ENCODE measurements at regions not wholly inside any gene's neighbourhood (a gene's known extent, or its start where the extent isn't known, plus 50 kb on each side); places are given as distances from the start of the nearest gene placed in this dataset.
"Not testable (repeated sequence)": the region's sequence is repeated elsewhere in the genome, so short reads cannot be mapped to it uniquely, and the experiment has no call there.

- no CpG with 5 or more reads among the region's 5 CpGs for WGBS (ENCODE audit: insufficient coverage, insufficient read length)
- H3K36me3 ChIP-seq (ENCODE audit: control insufficient read depth, insufficient read depth, low read length): not testable (repeated sequence)
Observed at GRCh38 chr18:56420868-56421267, 217.5 kb downstream of the TXNL1 start.

GRCh38 chr18:56414357-56414756 is 224.0 kb downstream of the TXNL1 start:
- Histone ChIP-seq H3K4me1 (ENCODE audit: control insufficient read depth, insufficient read depth, low read length) (no peaks in the 10 kb centered on the region), H3K36me3 (ENCODE audit: control insufficient read depth, insufficient read depth, low read length) (no peaks in the 10 kb centered on the region), H3K27me3 (ENCODE audit: control insufficient read depth, insufficient read depth, low read length) (no peaks in the 10 kb centered on the region), H3K27ac (ENCODE audit: low read length) (no peak overlapping the region), H3K4me3 (ENCODE audit: low read length) (no peak overlapping the region), H3K9me3 (ENCODE audit: control insufficient read depth, insufficient read depth, low read length) (no peaks in the 10 kb centered on the region; the same call in 1 of the 2 replicates)
- no peak for DNase-seq (ENCODE audit: low read depth, low spot score)
- no CpG with 5 or more reads among the region's 2 CpGs for WGBS (ENCODE audit: insufficient coverage, insufficient read length)

More at GRCh38 chr18:56420868-56421267, 217.5 kb downstream of the TXNL1 start:
- not testable (repeated sequence) for H3K9me3 ChIP-seq (ENCODE audit: control insufficient read depth, insufficient read depth, low read length); H3K4me1 ChIP-seq (ENCODE audit: control insufficient read depth, insufficient read depth, low read length); H3K27ac ChIP-seq (ENCODE audit: low read length); H3K4me3 ChIP-seq (ENCODE audit: low read length); DNase-seq (ENCODE audit: low read depth, low spot score); H3K27me3 ChIP-seq (ENCODE audit: control insufficient read depth, insufficient read depth, low read length)

- no CpG with 5 or more reads among the region's 3 CpGs for WGBS (ENCODE audit: insufficient coverage, insufficient read length)
- Histone ChIP-seq H3K9me3 (ENCODE audit: control insufficient read depth, insufficient read depth, low read length) (no peaks in the 10 kb centered on the region; the same call in 1 of the 2 replicates), H3K27me3 (ENCODE audit: control insufficient read depth, insufficient read depth, low read length) (no peaks in the 10 kb centered on the region), H3K4me1 (ENCODE audit: control insufficient read depth, insufficient read depth, low read length) (no peaks in the 10 kb centered on the region; the same call in 1 of the 2 replicates), H3K36me3 (ENCODE audit: control insufficient read depth, insufficient read depth, low read length) (no peaks in the 10 kb centered on the region), H3K27ac (ENCODE audit: low read length) (no peak overlapping the region), H3K4me3 (ENCODE audit: low read length) (no peak overlapping the region)
- DNase-seq (ENCODE audit: low read depth, low spot score): no peak
Observed at GRCh38 chr18:56413862-56414261, 224.5 kb downstream of the TXNL1 start.

- WGBS (ENCODE audit: insufficient coverage, insufficient read length): no CpG with 5 or more reads among the region's 1 CpG
Observed at GRCh38 chr18:56412951-56413350, 225.4 kb downstream of the TXNL1 start.

DNA sequence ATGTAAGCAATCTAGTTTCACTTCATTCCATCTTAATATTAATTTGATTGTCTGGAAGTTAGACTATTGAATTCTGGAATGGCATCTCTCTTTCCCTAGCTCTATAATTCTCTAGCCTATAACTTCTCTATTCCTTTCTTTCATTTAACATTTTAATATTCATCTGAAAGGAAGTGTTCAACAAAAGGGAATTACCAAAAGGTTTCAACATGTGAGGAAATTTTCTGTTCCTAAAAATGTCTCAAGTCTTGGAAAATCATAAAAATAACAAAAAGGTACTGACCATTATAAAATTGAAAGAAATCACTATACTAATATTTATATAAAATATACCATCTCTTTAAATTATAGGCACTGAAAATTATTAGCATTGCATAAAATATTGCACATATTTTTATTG is 228.7 kb downstream of the TXNL1 start:
- Histone ChIP-seq H3K27me3 (ENCODE audit: control insufficient read depth, insufficient read depth, low read length) (no peaks in the 10 kb centered on the region), H3K4me1 (ENCODE audit: control insufficient read depth, insufficient read depth, low read length) (no peaks in the 10 kb centered on the region; the same call in 1 of the 2 replicates), H3K36me3 (ENCODE audit: control insufficient read depth, insufficient read depth, low read length) (no peaks in the 10 kb centered on the region; the same call in 1 of the 2 replicates), H3K27ac (ENCODE audit: low read length) (no peak overlapping the region), H3K9me3 (ENCODE audit: control insufficient read depth, insufficient read depth, low read length) (peaks cover 3% of the 10 kb centered on the region; the same call in 1 of the 2 replicates), H3K4me3 (ENCODE audit: low read length) (no peak overlapping the region)
- no peak for DNase-seq (ENCODE audit: low read depth, low spot score)

More at GRCh38 chr18:56412951-56413350, 225.4 kb downstream of the TXNL1 start:
- H3K4me1 ChIP-seq (ENCODE audit: control insufficient read depth, insufficient read depth, low read length): no peaks in the 10 kb centered on the region; the same call in 1 of the 2 replicates
- no peak for DNase-seq (ENCODE audit: low read depth, low spot score)
- no peaks in the 10 kb centered on the region for H3K36me3 ChIP-seq (ENCODE audit: control insufficient read depth, insufficient read depth, low read length)
- no peaks in the 10 kb centered on the region; the same call in 1 of the 2 replicates for H3K9me3 ChIP-seq (ENCODE audit: control insufficient read depth, insufficient read depth, low read length)
- H3K27me3 ChIP-seq (ENCODE audit: control insufficient read depth, insufficient read depth, low read length): no peaks in the 10 kb centered on the region
- no peak overlapping the region for H3K27ac ChIP-seq (ENCODE audit: low read length)
- no peak overlapping the region for H3K4me3 ChIP-seq (ENCODE audit: low read length)

DNA sequence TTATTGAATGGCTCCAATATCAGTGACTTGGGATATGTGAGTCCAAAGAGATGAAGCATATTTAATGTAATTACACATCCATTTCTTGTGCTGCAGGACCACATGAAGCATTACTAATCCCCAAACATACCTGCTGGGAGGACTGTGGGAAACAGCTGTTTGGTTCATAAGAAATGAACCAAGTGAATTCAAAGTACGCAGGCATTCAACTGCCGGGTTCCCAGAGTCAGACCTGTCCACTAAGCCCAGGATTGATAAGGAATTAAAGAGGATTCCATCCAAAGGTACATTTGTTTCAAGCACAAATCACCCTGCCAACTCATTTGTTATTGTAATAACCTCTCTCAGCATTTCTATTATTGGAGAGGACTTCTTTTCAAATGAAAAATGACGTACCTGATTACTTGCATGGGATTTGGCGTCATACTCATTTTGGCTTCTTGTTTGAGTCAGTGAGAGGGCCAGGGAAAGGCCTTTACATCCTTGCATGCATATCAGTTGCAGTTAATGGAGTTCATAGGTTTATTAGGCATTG is 230.7 kb downstream of the TXNL1 start:
- Histone ChIP-seq H3K4me1 (ENCODE audit: control insufficient read depth, insufficient read depth, low read length) (no peaks in the 10 kb centered on the region; the same call in 1 of the 2 replicates), H3K9me3 (ENCODE audit: control insufficient read depth, insufficient read depth, low read length) (peaks cover 3% of the 10 kb centered on the region; the same call in 1 of the 2 replicates), H3K27me3 (ENCODE audit: control insufficient read depth, insufficient read depth, low read length) (no peaks in the 10 kb centered on the region), H3K27ac (ENCODE audit: low read length) (no peak overlapping the region), H3K36me3 (ENCODE audit: control insufficient read depth, insufficient read depth, low read length) (no peaks in the 10 kb centered on the region; the same call in 1 of the 2 replicates), H3K4me3 (ENCODE audit: low read length) (no peak overlapping the region)
- DNase-seq (ENCODE audit: low read depth, low spot score): no peak
- no CpG with 5 or more reads among the region's 4 CpGs for WGBS (ENCODE audit: insufficient coverage, insufficient read length)

DNA sequence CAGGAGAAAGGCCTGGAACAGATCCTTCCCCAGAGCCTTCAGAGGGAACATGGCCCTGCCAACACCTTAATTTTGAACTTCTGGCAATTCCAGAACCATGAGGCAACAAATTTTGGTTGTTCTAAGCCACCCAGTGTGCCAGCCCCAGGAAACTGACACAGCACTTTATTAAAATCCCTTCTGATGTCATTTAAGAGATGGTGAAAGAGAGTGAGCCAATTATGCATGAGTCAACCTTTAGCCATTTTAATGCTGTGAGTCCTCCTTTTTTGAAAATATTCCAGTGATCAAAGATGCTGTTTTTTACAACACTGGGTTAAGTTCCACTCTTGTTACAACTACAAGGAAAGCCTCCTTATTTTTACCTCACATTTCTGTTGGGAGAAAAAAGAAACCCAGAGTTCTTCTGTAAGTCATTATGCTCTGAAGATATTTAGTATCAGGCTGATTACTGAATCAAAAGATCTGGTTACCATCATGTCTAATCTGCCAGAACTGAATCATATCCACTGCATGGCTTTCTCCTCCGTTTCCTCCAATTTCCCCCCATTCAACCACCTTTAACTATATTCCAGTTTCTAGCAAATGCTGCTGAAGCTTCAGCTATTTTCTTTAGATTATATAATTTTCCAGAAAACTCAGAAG is 235.4 kb downstream of the TXNL1 start:
- DNase-seq (ENCODE audit: low read depth, low spot score): no peak

DNA sequence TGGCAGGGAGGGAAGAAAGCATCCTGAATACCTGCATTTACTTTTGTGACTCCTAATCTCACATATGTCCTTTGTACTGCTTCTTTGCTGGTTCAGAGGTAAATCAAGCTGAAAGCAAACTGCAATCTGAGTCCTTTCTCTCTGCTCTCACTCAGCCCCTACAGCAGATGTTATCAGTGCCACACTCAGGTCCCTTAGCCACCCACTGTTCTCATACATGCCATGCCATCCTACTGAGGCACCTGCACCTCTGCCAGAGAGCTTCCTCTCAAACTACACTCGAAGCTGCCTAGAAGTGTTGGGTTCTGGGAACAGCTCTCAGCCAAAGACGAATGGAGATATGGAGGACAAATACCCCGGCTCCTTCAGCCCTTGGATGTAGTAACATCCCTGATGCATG is 244.5 kb downstream of the TXNL1 start:
- H3K36me3 ChIP-seq (ENCODE audit: control insufficient read depth, insufficient read depth, low read length): no peaks in the 10 kb centered on the region
- no peak for DNase-seq (ENCODE audit: low read depth, low spot score)
- no peak overlapping the region for H3K27ac ChIP-seq (ENCODE audit: low read length)
- no peaks in the 10 kb centered on the region for H3K4me1 ChIP-seq (ENCODE audit: control insufficient read depth, insufficient read depth, low read length)
- H3K27me3 ChIP-seq (ENCODE audit: control insufficient read depth, insufficient read depth, low read length): no peaks in the 10 kb centered on the region
- H3K9me3 ChIP-seq (ENCODE audit: control insufficient read depth, insufficient read depth, low read length): no peaks in the 10 kb centered on the region
- no peak overlapping the region for H3K4me3 ChIP-seq (ENCODE audit: low read length)
- WGBS (ENCODE audit: insufficient coverage, insufficient read length): no CpG with 5 or more reads among the region's 3 CpGs

More for the DNA sequence above, 235.4 kb downstream of the TXNL1 start:
- Histone ChIP-seq H3K27ac (ENCODE audit: low read length) (no peak overlapping the region), H3K4me3 (ENCODE audit: low read length) (no peak overlapping the region), H3K9me3 (ENCODE audit: control insufficient read depth, insufficient read depth, low read length) (peaks cover 3% of the 10 kb centered on the region; the same call in 1 of the 2 replicates), H3K27me3 (ENCODE audit: control insufficient read depth, insufficient read depth, low read length) (no peaks in the 10 kb centered on the region), H3K4me1 (ENCODE audit: control insufficient read depth, insufficient read depth, low read length) (no peaks in the 10 kb centered on the region), H3K36me3 (ENCODE audit: control insufficient read depth, insufficient read depth, low read length) (no peaks in the 10 kb centered on the region; the same call in 1 of the 2 replicates)
- WGBS (ENCODE audit: insufficient coverage, insufficient read length): no CpG with 5 or more reads among the region's 1 CpG

- DNase-seq (ENCODE audit: low read depth, low spot score): no peak
- H3K9me3 ChIP-seq (ENCODE audit: control insufficient read depth, insufficient read depth, low read length): no peaks in the 10 kb centered on the region
- WGBS (ENCODE audit: insufficient coverage, insufficient read length): no CpG with 5 or more reads among the region's 3 CpGs
- H3K27me3 ChIP-seq (ENCODE audit: control insufficient read depth, insufficient read depth, low read length): no peaks in the 10 kb centered on the region
- no peaks in the 10 kb centered on the region for H3K36me3 ChIP-seq (ENCODE audit: control insufficient read depth, insufficient read depth, low read length)
- H3K27ac ChIP-seq (ENCODE audit: low read length): no peak overlapping the region
- H3K4me3 ChIP-seq (ENCODE audit: low read length): no peak overlapping the region
- no peaks in the 10 kb centered on the region for H3K4me1 ChIP-seq (ENCODE audit: control insufficient read depth, insufficient read depth, low read length)
Observed at GRCh38 chr18:56391931-56392590, 246.3 kb downstream of the TXNL1 start.

GRCh38 chr18:56390626-56391025 is 247.8 kb downstream of the TXNL1 start:
- no peaks in the 10 kb centered on the region for H3K27me3 ChIP-seq (ENCODE audit: control insufficient read depth, insufficient read depth, low read length)
- no peak overlapping the region for H3K27ac ChIP-seq (ENCODE audit: low read length)
- H3K9me3 ChIP-seq (ENCODE audit: control insufficient read depth, insufficient read depth, low read length): no peaks in the 10 kb centered on the region
- WGBS (ENCODE audit: insufficient coverage, insufficient read length): no CpG with 5 or more reads among the region's 3 CpGs
- no peaks in the 10 kb centered on the region for H3K36me3 ChIP-seq (ENCODE audit: control insufficient read depth, insufficient read depth, low read length)
- H3K4me3 ChIP-seq (ENCODE audit: low read length): no peak overlapping the region
- no peaks in the 10 kb centered on the region for H3K4me1 ChIP-seq (ENCODE audit: control insufficient read depth, insufficient read depth, low read length)
- no peak for DNase-seq (ENCODE audit: low read depth, low spot score)
